SKM-1 (cell line): ENCODE measurements at regions not wholly inside any gene's neighbourhood (a gene's known extent, or its start where the extent isn't known, plus 50 kb on each side); places are given as distances from the start of the nearest gene placed in this dataset.

Experiments used
- DNase-seq: peaks from one replicate; lab custom pipeline; 2025; ENCODE audit not compliant: unreplicated experiment; lab: John Stamatoyannopoulos, UW

- no peak for DNase-seq
These were observed 181.1 kb upstream of the RBMS3 start for GRCh38 chr3:29099775-29100174.

GRCh38 chr3:29100292-29100691 lies 180.6 kb upstream of the RBMS3 start:
- no peak for DNase-seq

- DNase-seq = no peak
These were observed 152.9 kb upstream of the RBMS3 start for GRCh38 chr3:29128001-29128400.

- DNase-seq = no peak
These were observed 143.3 kb upstream of the RBMS3 start for GRCh38 chr3:29137601-29138000.

- no peak for DNase-seq
These were observed 142.7 kb upstream of the RBMS3 start for GRCh38 chr3:29138171-29138570.

GRCh38 chr3:29140666-29141065 lies 140.2 kb upstream of the RBMS3 start:
- no peak for DNase-seq

- DNase-seq = no peak
These were observed 139.5 kb upstream of the RBMS3 start for GRCh38 chr3:29141197-29141917.

- no peak for DNase-seq
These were observed 139.0 kb upstream of the RBMS3 start for GRCh38 chr3:29141918-29142275.

- no peak for DNase-seq
These were observed 137.7 kb upstream of the RBMS3 start for GRCh38 chr3:29143151-29143550.

GRCh38 chr3:29144361-29144760 lies 136.5 kb upstream of the RBMS3 start:
- no peak for DNase-seq

- DNase-seq = no peak
These were observed 136.1 kb upstream of the RBMS3 start for GRCh38 chr3:29144807-29145206.

GRCh38 chr3:29145360-29145759 lies 135.5 kb upstream of the RBMS3 start:
- no peak for DNase-seq

GRCh38 chr3:29152379-29152778 lies 128.5 kb upstream of the RBMS3 start:
- no peak for DNase-seq

GRCh38 chr3:29153811-29154210 lies 127.1 kb upstream of the RBMS3 start:
- DNase-seq = peak; percentile 48

- DNase-seq = no peak
These were observed 124.7 kb upstream of the RBMS3 start for GRCh38 chr3:29156086-29156715.

GRCh38 chr3:29164825-29165224 lies 116.0 kb upstream of the RBMS3 start:
- no peak for DNase-seq

GRCh38 chr3:29167180-29167579 lies 113.7 kb upstream of the RBMS3 start:
- no peak for DNase-seq

- no peak for DNase-seq
These were observed 112.8 kb upstream of the RBMS3 start for GRCh38 chr3:29168081-29168480.

- DNase-seq = no peak
These were observed 112.2 kb upstream of the RBMS3 start for GRCh38 chr3:29168696-29169095.

- no peak for DNase-seq
These were observed 111.4 kb upstream of the RBMS3 start for GRCh38 chr3:29169451-29169850.

- no peak for DNase-seq
These were observed 109.6 kb upstream of the RBMS3 start for GRCh38 chr3:29171043-29171990.

- DNase-seq = no peak
These were observed 104.4 kb upstream of the RBMS3 start for GRCh38 chr3:29176501-29176900.
